ENCODE measurements at regions not wholly inside any gene's neighbourhood (a gene's known extent, or its start where the extent isn't known, plus 50 kb on each side); places are given as distances from the start of the nearest gene placed in this dataset.

- TF ChIP-seq EZH2 (IDR thresholded peaks at IDR 0.05; ENCODE audit: low read depth) (no peak), CTCF (conservative IDR thresholded peaks at IDR 0.05) (no peak)
- ChIA-PET CTCF (no interaction called here), POLR2A (ENCODE audit: unreplicated experiment) (no interaction called here)
- H3K4me2 ChIP-seq: no peak overlapping the region
- intact Hi-C loops (cut with micrococcal nuclease; ENCODE audit: unreplicated experiment): no loop called here
- H3F3A ChIP-seq (ENCODE audit: insufficient read depth, low read depth): no peaks in the 10 kb centered on the region
- peak overlapping the region; percentile 67; the same call in 1 of the 2 replicates for H2AFZ ChIP-seq
- H4K20me1 ChIP-seq (ENCODE audit: insufficient read depth): no peaks in the 10 kb centered on the region
- H3K9me3 ChIP-seq (ENCODE audit: insufficient read depth, low read depth): no peaks in the 10 kb centered on the region
- no peaks in the 10 kb centered on the region; the same call in 1 of the 2 replicates for H3K9me2 ChIP-seq (ENCODE audit: insufficient read depth)
- no peak overlapping the region for H3K4me3 ChIP-seq
- H3K27ac ChIP-seq: no peak overlapping the region
- no peak for DNase-seq
- H3K79me2 ChIP-seq (ENCODE audit: low read depth): no peaks in the 10 kb centered on the region
- no peaks in the 10 kb centered on the region for H3K27me3 ChIP-seq (ENCODE audit: insufficient read depth, low read depth)
- no peaks in the 10 kb centered on the region for H3K36me3 ChIP-seq (ENCODE audit: low read depth)
- BruUV-seq (replicated peaks): no TSS peak
- no peaks in the 10 kb centered on the region for H3K4me1 ChIP-seq (replicated peaks; ENCODE audit: insufficient read depth)
These were observed 258.9 kb upstream of the TNP1 start for GRCh38 chr2:217118559-217119284.

- BruUV-seq (replicated peaks): no TSS peak
- no peaks in the 10 kb centered on the region for H3K79me2 ChIP-seq (ENCODE audit: low read depth)
- no peaks in the 10 kb centered on the region for H3K9me3 ChIP-seq (ENCODE audit: insufficient read depth, low read depth)
- intact Hi-C loops (cut with micrococcal nuclease; ENCODE audit: unreplicated experiment): no loop called here
- H2AFZ ChIP-seq: no peak overlapping the region
- no peaks in the 10 kb centered on the region for H3F3A ChIP-seq (ENCODE audit: insufficient read depth, low read depth)
- H3K4me1 ChIP-seq (replicated peaks; ENCODE audit: insufficient read depth): no peaks in the 10 kb centered on the region
- no peak overlapping the region for H3K4me3 ChIP-seq
- no peaks in the 10 kb centered on the region for H3K36me3 ChIP-seq (ENCODE audit: low read depth)
- no peaks in the 10 kb centered on the region; the same call in 1 of the 2 replicates for H3K9me2 ChIP-seq (ENCODE audit: insufficient read depth)
- TF ChIP-seq CTCF (conservative IDR thresholded peaks at IDR 0.05) (no peak), EZH2 (IDR thresholded peaks at IDR 0.05; ENCODE audit: low read depth) (no peak)
- no peaks in the 10 kb centered on the region for H4K20me1 ChIP-seq (ENCODE audit: insufficient read depth)
- ChIA-PET POLR2A (ENCODE audit: unreplicated experiment) (no interaction called here), CTCF (interaction anchor here (0.6 kb wide), 1 partner anchor 12 kb away, joined by 5 read pairs; no protein-coding TSS in a partner anchor)
- no peak overlapping the region for H3K4me2 ChIP-seq
- no peak for DNase-seq
- H3K27ac ChIP-seq: no peak overlapping the region
- H3K27me3 ChIP-seq (ENCODE audit: insufficient read depth, low read depth): no peaks in the 10 kb centered on the region
These were observed 257.7 kb upstream of the TNP1 start for GRCh38 chr2:217117523-217117922.

- no peaks in the 10 kb centered on the region; the same call in 1 of the 2 replicates for H3K9me2 ChIP-seq (ENCODE audit: insufficient read depth)
- H3K4me3 ChIP-seq: no peak overlapping the region
- no peaks in the 10 kb centered on the region for H3K4me1 ChIP-seq (replicated peaks; ENCODE audit: insufficient read depth)
- H3K27ac ChIP-seq: no peak overlapping the region
- no peaks in the 10 kb centered on the region for H3K36me3 ChIP-seq (ENCODE audit: low read depth)
- H3K9me3 ChIP-seq (ENCODE audit: insufficient read depth, low read depth): no peaks in the 10 kb centered on the region
- CTCF ChIA-PET: no interaction called here
- POLR2A ChIA-PET (ENCODE audit: unreplicated experiment): no interaction called here
- TF ChIP-seq EZH2 (IDR thresholded peaks at IDR 0.05; ENCODE audit: low read depth) (no peak), CTCF (conservative IDR thresholded peaks at IDR 0.05) (no peak)
- DNase-seq: no peak
- no peak overlapping the region for H3K4me2 ChIP-seq
- H2AFZ ChIP-seq: no peak overlapping the region
- no peaks in the 10 kb centered on the region for H3F3A ChIP-seq (ENCODE audit: insufficient read depth, low read depth)
- no peaks in the 10 kb centered on the region for H3K79me2 ChIP-seq (ENCODE audit: low read depth)
- BruUV-seq (replicated peaks): no TSS peak
- intact Hi-C loops (cut with micrococcal nuclease; ENCODE audit: unreplicated experiment): no loop called here
- H4K20me1 ChIP-seq (ENCODE audit: insufficient read depth): no peaks in the 10 kb centered on the region
- H3K27me3 ChIP-seq (ENCODE audit: insufficient read depth, low read depth): no peaks in the 10 kb centered on the region
These were observed 256.7 kb upstream of the TNP1 start for GRCh38 chr2:217116610-217117009.

Measured in PC-9 (cell line).